HL-60/S4 treated with retinoic acid at 250 ng/mL for 4 days and 3 days (cell line): ENCODE measurements at regions not wholly inside any gene's neighbourhood (a gene's known extent, or its start where the extent isn't known, plus 50 kb on each side); places are given as distances from the start of the nearest gene placed in this dataset.
"Not testable (repeated sequence)": the region's sequence is repeated elsewhere in the genome, so short reads cannot be mapped to it uniquely, and the experiment has no call there.

Source experiments
- in situ Hi-C: fragments of 300-500 bp; cut with MboI; formaldehyde crosslinking; loops from 2 replicates; pipeline ENCODE4 v1.7.0; 2022; ENCODE audit warnings: low sequenced_read_pairs

DNA sequence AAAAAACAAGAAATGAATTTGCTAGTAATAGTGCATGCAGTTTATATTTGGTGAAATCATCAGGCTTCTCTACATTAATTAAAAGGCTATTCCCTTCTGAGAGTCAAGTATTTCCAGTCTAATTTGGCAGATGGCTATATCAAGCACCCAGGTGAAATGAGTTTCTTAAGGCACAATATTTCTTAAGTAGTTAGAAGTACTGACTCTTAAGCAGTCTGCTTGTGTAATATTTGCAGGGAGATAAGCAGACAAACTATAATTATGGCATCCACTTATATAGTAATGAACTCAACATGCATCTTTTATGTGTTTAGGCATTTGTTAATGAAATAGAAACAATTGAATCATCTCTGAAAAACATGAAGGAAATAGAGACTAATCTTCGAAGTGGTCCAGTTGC is 189.2 kb downstream of the UTRN start:
- in situ Hi-C loops, result no loop called here

DNA sequence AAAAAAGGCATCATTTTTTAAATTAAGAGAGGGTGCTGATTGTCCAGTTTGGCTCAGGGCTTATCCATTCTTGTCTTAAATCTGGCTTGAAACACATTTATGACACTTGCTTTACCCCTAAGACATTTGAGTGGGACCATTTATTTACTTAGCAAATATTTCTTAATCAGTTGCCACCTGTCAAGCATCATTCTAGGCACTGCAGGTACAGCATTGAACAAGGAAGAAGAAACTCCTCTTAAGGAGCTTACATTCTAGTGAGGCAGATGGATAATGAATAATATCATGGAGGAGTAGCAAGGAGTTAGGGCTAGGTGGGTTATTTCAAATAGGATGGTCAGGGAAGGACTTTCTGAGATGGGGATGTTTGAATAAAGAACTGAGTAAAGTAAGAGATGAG is 189.8 kb downstream of the UTRN start:
- in situ Hi-C loops, result no loop called here

DNA sequence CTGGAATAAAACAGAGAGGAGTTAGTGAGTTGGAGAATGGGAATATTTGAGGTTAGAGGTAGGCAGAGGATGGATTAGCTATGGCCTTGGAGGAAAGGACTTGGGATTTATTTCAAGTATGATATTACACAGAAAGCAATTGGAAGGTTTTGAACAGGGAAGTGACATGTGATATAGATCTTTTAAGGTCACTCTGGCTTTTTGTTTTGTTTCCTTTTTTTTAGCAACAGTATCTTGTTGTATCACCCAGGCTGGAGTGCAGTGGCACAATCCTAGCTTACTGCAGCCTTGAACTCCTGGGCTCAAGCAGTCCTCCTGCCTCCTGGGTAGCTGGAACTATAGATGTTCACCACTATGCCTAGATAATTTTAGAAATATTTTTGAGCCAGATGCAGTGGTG is 190.3 kb downstream of the UTRN start:
- in situ Hi-C loops, result no loop called here

DNA sequence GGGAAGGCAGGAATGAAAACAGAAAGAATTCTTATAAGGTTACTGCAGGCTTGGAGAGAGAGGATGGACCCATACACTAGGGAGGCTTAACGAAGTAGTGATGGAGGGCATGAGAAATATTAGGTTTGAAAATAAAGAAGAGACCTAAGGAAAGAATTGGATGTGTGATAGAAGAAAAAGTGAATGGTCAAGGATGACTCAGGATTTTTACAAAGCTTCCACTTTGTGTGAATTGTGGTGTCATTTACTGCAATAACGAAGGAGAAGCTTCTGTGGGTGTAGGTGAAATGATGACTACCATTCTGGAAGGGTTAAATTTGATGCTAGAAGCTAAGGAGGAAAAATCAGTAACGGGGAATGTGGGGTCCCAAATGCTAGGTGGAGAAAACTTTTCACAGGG is 191.2 kb downstream of the UTRN start:
- in situ Hi-C loops, result no loop called here

DNA sequence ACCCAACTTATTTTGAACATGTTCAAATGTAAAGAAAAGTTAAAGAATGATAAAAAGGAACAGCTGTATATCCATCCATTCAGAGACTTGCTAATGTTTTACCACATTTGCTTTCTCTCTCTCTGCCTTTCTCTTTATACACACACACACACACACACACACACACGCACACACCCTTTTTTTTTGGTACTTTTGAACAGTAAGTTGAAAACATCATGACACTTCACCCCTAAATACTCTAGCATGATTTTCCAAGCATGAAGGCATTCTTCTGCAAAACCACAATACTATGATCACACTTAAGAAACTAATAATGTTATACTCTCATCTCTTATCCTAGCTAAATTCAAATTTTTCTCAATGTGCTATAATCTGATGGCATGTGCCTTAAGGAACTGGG is 192.3 kb downstream of the UTRN start:
- in situ Hi-C loops, result no loop called here

DNA sequence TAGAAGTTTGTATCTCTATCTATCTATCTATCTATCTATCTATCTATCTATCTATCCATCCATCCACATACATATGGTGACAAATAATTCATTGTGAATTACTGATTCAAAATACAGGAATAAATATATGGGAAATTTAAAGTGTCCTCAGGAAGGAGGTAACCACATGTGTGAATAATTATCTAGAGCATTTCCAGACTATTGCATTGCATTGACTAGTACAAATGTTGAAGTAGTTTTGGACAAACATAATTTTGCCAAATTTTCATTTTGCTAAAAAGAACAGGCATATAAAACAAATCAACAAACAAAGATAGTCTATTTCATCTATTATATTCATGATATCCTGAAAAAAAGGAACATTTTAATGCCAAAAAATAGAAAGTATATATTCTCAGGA is 192.7 kb downstream of the UTRN start:
- in situ Hi-C loops, result no loop called here

DNA sequence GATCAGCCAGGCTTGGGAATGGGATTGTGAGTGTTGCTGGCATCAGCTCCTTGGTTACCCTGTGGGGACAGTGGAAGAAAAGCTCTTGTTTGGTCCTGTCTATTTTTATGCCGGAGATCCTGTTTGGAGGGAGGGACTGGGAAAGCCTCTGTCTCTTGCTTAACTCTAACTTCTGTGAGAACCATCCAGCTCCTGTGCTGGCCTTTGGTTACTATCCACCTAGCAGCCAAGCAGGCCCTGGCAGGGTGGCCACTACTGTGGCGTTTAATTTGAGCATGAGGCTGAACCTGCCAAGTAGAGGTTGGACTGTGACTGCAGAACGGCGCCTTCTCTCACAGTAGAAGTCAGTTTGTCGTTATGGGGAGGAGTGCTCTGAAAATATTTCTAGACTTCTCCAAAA is 193.3 kb downstream of the UTRN start:
- in situ Hi-C loops, result no loop called here

DNA sequence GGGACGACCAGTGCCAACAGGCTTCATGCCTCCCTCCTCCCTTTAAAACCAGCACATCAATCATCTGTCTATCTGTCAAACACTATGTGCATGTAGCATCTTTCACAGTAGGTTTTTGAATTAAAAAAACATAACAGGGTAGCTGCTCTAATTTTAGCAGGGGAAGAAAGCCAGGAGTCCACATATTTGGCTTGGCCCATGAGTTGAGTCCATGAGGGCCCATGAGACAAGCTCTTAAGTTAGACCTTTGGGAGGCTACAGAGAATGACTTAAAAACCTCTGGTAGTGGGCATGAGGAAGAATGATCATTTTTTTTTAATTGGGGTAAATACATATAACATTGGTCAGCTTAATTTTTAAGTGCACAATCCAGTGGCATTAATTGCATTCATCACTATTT is 194.9 kb downstream of the UTRN start:
- in situ Hi-C loops, result loop anchor here (10.0 kb wide), 1 partner anchor 375 kb away; no protein-coding TSS in a partner anchor

DNA sequence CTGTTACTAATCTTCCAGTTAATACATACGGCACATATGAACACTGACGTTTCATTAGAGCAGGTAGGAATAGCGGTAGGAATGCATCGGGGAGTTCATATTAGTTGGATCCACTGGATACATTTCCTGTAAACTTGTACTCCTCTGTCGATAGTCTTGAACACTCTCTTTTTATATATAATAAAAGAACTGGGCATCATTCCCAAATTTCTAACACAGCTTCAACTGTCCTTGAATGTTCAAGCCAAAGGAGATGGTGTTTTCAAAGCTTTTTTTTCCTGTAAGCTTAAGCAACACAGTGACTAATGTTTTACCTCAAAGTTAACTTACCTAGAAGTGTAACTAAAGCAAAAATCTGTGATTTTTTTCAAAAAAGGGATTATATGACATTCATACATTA is 195.3 kb downstream of the UTRN start:
- in situ Hi-C loops, result loop anchor here (10.0 kb wide), 1 partner anchor 376 kb away; no protein-coding TSS in a partner anchor

DNA sequence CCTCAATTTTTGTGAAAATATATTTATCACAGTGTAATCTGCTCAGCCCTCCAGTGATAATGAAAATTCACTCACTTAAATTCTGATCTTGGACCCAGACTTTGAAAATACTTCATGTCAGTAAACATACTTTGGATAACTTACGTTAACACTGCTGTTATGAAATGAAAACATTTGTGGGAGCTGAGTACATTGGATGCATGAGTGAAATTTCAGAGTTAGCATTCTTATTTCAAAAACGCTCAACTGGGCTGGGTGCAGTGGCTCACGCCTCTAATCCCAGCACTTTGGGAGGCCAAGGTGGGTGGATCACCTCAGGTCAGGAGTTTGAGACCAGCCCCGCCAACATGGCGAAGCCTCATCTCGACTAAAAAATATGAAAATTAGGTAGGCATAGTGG is 196.4 kb downstream of the UTRN start:
- in situ Hi-C loops, result loop anchor here (10.0 kb wide), 1 partner anchor 377 kb away; no protein-coding TSS in a partner anchor

DNA sequence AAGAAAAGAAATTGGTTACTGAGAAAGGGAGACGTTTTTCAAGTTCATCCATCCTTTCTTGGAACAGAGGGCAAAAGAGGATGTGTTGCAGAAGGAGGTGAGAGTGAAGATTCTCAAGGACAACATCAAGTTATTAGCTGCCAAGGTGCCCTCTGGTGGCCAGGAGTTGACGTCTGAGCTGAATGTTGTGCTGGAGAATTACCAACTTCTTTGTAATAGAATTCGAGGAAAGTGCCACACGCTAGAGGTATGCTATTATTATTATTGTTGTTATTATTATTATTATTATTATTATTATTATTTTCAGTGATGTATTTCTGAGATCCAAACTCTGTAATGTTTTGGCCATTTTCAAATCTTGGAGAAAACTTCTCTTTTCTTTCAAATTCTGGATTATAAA is 197.0 kb downstream of the UTRN start:
- in situ Hi-C loops, result loop anchor here (10.0 kb wide), 1 partner anchor 377 kb away; no protein-coding TSS in a partner anchor

DNA sequence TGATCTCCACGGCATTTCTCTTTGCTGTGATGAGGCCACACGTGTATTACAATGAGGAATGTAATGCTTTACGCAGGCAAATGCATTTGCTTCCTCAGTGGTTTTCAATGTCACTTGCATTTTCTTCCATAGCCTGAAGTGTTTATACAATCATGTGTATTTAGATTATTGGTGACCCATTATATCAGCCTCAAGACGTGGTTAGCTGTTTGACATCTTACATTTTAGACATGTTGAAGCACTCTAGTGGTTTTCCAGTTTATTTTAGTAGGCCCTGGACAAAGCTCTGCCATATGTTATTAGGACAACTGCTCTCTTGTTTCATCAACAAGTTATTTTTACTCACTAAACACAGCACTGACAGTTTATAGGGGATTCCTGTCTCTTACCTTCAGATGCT is 200.4 kb downstream of the UTRN start:
- in situ Hi-C loops, result loop anchor here (10.0 kb wide), 1 partner anchor 381 kb away; no protein-coding TSS in a partner anchor

DNA sequence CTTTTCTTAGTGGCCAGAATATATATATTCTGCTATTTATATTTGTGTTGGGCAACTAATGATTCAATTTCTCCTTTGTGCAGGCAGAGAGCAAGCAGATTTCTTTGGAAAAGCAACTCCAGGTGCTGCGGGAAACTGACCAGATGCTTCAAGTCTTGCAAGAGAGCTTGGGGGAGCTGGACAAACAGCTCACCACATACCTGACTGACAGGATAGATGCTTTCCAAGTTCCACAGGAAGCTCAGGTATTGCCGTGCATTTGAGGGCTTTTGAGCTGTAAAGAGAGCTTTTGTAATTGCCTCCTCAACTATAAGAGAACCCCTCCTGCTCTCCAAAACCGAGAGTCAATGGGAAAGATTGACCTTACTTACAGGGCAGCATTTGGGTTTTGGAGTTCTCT is 203.5 kb downstream of the UTRN start:
- in situ Hi-C loops, result loop anchor here (10.0 kb wide), 1 partner anchor 384 kb away; no protein-coding TSS in a partner anchor

DNA sequence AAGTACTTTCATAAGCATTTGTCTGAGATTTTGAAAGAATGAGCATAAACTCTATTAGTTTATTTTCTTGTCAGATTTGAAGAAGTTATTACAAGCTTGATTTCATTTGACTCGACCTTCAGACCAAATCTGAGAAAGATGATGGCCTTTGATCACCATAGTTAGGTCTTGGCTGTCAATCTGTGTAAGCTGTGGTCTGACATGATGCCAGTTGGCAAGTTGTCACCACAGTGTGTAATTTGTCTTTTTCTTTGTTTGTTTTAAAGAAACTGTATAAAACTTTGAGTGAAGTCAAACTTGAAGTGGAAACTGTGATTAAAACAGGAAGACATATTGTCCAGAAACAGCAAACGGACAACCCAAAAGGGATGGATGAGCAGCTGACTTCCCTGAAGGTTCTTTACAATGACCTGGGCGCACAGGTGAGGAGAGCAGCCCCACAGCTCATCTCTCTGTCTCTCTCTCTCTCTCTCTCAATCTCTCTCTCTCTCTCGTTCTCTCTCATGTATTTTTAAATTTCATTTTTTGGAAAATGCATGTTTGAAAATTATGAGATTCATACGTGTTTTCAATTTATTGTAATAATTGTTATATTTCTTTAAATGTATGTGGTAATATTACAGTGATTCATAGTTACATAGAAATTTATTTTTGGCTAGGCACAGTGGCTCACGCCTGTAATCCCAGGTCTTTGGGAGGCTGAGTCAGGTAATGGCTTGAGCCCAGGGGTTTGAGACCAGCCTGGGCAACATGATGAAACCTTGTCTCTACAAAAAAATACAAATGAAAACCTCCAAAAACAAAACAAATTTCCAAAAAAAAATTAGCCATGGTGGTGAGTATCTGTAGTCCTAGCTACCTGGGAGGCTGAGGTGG is 208.1 kb downstream of the UTRN start:
- in situ Hi-C loops, result no loop called here

DNA sequence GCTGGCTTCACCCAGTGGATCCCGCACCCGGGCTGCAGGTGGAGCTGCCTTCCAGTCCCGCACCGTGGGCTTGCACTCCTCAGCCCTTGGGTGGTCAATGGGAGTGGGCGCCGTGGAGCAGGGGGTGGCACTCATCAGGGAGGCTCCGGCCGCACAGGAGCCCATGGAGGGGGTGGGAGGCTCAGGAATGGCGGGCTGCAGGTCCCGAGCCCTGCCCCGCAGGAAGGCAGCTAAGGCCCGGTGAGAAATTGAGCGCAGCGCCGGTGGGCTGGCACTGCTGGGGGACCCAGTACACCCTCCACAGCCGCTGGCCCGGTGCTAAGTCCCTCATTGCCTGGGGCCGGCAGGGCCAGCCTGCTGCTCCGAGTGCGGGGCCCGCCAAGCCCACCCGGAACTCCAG is 209.9 kb downstream of the UTRN start:
- in situ Hi-C loops, result not testable (repeated sequence)

DNA sequence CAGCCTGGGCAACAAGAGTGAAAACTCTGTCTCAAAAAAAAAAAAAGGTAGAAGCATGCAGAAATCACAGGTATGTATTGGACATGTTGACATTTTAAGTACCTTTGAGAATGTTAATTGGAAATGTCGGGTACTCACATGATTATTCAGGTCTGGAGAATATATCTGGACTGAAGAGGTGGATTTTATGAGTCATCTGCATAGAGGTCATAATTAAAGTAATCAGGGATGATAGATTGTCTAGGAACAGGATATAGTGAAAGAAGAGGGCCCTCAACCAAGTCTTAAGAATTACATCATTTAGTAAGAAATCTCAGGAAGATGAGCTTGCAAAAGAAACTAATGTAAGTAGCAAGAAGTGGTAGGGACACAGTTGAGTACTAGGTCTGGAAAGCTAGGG is 212.5 kb downstream of the UTRN start:
- in situ Hi-C loops, result no loop called here

DNA sequence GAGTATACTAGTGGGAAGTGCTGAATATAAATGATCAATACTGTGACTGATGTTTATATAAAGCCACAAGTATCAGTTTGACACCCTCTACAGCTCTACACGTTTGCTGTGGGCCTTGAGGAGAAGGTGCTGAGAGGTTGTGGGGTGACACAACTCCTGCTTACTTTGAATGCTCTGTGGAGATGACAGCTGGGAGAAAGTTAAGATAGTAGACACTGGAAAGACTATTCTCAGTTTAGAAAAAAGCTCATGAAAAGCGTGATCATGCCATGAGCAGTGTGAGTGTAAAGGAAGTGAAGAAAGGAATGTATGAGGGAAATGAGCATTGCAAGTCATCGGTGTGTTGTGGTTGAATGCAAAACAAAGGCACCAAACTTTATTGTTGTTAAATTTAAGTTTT is 215.8 kb downstream of the UTRN start:
- in situ Hi-C loops, result no loop called here

DNA sequence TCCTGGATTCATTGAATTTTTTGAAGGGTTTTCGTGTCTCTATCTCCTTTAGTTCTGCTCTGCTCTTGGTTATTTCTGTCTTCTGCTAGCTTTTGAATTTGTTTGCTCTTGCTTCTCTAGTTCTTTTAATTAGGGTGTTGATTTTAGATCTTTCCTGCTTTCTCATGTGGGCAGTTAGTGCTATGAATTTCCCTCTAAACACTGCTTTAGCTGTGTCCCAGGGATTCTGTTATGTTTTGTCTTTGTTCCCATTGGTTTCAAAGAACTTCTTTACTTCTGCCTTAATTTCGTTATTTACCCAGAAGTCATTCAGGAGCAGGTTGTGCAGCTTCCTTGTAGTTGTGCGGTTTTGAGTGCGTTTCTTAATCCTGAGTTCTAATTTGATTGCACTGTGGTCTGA is 220.1 kb downstream of the UTRN start:
- in situ Hi-C loops, result not testable (repeated sequence)

DNA sequence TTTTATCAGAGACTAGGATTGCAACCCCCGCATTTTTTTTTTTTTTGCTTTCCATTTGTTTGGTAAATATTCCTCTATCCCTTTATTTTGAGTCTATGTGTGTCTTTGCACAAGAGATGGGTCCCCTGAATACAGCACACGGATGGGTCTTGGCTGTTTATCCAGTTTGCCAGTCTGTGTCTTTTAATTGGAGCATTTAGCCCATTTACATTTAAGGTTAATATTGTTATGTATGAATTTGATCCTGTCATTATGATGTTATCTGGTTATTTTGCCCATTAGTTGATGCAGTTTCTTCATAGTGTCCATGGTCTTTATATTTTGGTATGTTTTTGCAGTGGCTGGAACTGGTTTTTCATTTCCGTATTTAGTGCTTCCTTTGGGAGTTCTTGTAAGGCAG is 220.9 kb downstream of the UTRN start:
- in situ Hi-C loops, result not testable (repeated sequence)

DNA sequence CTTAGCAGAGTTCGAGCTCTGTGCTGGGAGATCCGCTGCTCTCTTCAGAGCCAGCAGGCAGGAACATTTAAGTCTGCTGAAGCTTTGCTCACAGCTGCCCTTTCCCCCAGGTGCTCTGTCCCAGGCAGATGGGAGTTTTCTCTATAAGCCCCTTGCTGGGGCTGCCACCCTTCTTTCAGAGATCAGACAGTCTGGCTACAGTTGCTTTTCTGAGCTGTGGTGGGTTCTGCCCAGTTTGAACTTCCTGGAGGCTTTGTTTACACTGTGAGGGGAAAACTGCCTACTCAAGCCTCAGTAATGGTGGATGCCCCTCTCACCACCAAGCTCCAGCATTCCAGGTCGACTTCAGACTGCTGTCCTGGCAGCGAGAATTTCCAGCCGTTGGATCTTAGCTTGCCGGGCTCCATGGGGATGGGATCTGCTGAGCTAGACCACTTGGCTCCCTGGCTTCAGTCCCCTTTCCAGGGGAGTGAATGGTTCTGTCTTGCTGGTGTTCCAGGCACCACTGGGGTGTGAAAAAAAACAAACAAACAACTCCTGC is 222.7 kb downstream of the UTRN start:
- in situ Hi-C loops, result not testable (repeated sequence)

DNA sequence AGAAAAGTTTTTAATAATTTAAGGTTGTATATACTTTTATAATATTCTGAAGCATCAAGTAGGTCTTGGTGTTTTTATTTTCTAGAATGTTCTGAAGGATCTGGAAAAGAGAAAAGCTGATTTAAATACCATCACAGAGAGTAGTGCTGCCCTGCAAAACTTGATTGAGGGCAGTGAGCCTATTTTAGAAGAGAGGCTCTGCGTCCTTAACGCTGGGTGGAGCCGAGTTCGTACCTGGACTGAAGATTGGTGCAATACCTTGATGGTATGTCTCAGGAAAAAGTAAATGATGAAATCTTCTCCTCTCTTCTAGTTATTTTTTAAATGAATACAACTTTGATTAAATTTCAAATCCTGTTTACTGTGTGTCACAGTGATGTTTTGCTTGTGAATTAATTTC is 225.7 kb downstream of the UTRN start:
- in situ Hi-C loops, result no loop called here

DNA sequence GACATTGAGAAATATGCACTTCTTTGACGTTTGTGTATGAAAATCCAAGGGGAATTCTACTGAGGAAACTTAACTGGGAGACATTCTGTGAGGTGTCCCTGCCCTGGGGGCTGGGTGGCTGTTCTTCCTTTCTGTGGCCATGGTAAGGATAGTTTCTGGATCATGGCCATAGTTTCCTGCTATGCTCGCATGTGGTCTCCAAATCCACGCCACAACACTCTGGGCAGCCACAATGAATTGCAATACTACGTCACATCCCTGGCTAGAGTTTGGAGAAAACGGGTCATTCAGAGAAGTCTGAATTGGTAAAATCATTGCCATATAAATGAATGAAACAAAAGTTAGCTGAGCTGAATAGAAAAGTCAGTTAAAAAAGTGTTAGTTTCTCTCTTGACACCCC is 230.6 kb downstream of the UTRN start:
- in situ Hi-C loops, result no loop called here
